DMS79 (cell line): ENCODE measurements at regions not wholly inside any gene's neighbourhood (a gene's known extent, or its start where the extent isn't known, plus 50 kb on each side); places are given as distances from the start of the nearest gene placed in this dataset.

Source experiments
- DNase-seq: peaks from one replicate; lab custom pipeline; 2025; lab: John Stamatoyannopoulos, UW

GRCh38 chr15:70347321-70348225 lies 249.9 kb upstream of the TLE3 start:
- no peak for DNase-seq

- no peak for DNase-seq
Observed at GRCh38 chr15:70345251-70346019, 247.7 kb upstream of the TLE3 start.

GRCh38 chr15:70344666-70345065 lies 246.9 kb upstream of the TLE3 start:
- DNase-seq: peak; percentile 55

- no peak for DNase-seq
Observed at GRCh38 chr15:70343961-70344621, 246.4 kb upstream of the TLE3 start.

GRCh38 chr15:70342554-70343548 lies 245.1 kb upstream of the TLE3 start:
- DNase-seq: no peak

GRCh38 chr15:70342141-70342540 lies 244.4 kb upstream of the TLE3 start:
- DNase-seq: no peak

- DNase-seq: no peak
Observed at GRCh38 chr15:70341566-70341965, 243.8 kb upstream of the TLE3 start.

GRCh38 chr15:70340494-70340870 lies 242.8 kb upstream of the TLE3 start:
- DNase-seq: no peak

- peak; percentile 83 for DNase-seq
Observed at GRCh38 chr15:70339571-70340493, 242.1 kb upstream of the TLE3 start.

GRCh38 chr15:70337277-70338186 lies 239.8 kb upstream of the TLE3 start:
- DNase-seq: no peak

GRCh38 chr15:70336425-70337009 lies 238.8 kb upstream of the TLE3 start:
- DNase-seq: no peak

- no peak for DNase-seq
Observed at GRCh38 chr15:70334286-70334685, 236.6 kb upstream of the TLE3 start.

GRCh38 chr15:70329179-70329578 lies 231.5 kb upstream of the TLE3 start:
- no peak for DNase-seq

- DNase-seq: no peak
Observed at GRCh38 chr15:70328679-70329115, 231.0 kb upstream of the TLE3 start.

- no peak for DNase-seq
Observed at GRCh38 chr15:70327856-70328678, 230.3 kb upstream of the TLE3 start.

- no peak for DNase-seq
Observed at GRCh38 chr15:70327328-70327855, 229.7 kb upstream of the TLE3 start.
